Sigmoid colon (tissue), 6 donors: ENCODE measurements at regions not wholly inside any gene's neighbourhood (a gene's known extent, or its start where the extent isn't known, plus 50 kb on each side); places are given as distances from the start of the nearest gene placed in this dataset.

Source experiments
- DNase-seq: peaks from one replicate; pipeline ENCODE4 v3.0.0-alpha.2; 2019
- H3K27ac ChIP-seq, 4 donors: fragments of 200-600 bp; sonication (generic); one replicate each; pipeline ENCODE4 v1.5.1; 2016 to 2019; ENCODE audit warnings: mild to moderate bottlenecking in 1 of 4
- H3K27me3 ChIP-seq, 3 donors: fragments of 200-600 bp; sonication (generic); one replicate each; pipeline ENCODE4 v1.5.1; 2019; ENCODE audit warnings: mild to moderate bottlenecking in 1 of 3
- H3K36me3 ChIP-seq, 4 donors: fragments of 200-600 bp; sonication (generic); one replicate each; pipeline ENCODE4 v1.5.1; 2016 to 2019
- H3K4me1 ChIP-seq, 4 donors: fragments of 200-600 bp; sonication (generic); one replicate each; pipeline ENCODE4 v1.5.1; 2017 to 2019
- H3K4me3 ChIP-seq, 4 donors: fragments of 200-600 bp; sonication (generic); one replicate each; pipeline ENCODE4 v1.5.1; 2017 to 2019; ENCODE audit warnings: mild to moderate bottlenecking in 2 of 4, moderate library complexity in 1 of 4
- H3K9me3 ChIP-seq, 4 donors: fragments of 200-600 bp in 3 of 4; sonication (generic) in 3 of 4; one replicate each; pipeline versions ENCODE4 v1.5.1 to v1.6.1; 2013 to 2019
- CTCF ChIP-seq, 4 experiments: fragments of 450-650 bp in 3 of 4; fragments of 200-600 bp in 1 of 4; IDR thresholded peaks; one replicate each; pipeline ENCODE4 v1.5.1; 2016 to 2019; ENCODE audit warnings: antibody characterized with exemption in 4 of 4, mild to moderate bottlenecking in 3 of 4, moderate library complexity in 2 of 4
- EP300 ChIP-seq, 4 donors: sonication (generic); formaldehyde crosslinking; IDR thresholded peaks; one replicate each; pipeline ENCODE4 v1.6.1; 2017; ENCODE audit warnings: antibody characterized with exemption in 4 of 4
- POLR2A ChIP-seq, 2 donors: fragments of 450-650 bp; IDR thresholded peaks; one replicate each; pipeline ENCODE4 v1.6.1; 2016; ENCODE audit warnings: antibody characterized with exemption in 2 of 2, mild to moderate bottlenecking in 2 of 2, moderate library complexity in 2 of 2
- POLR2AphosphoS5 ChIP-seq, 4 donors: sonication (generic); formaldehyde crosslinking; IDR thresholded peaks; one replicate each; pipeline ENCODE4 v1.6.1; 2017; ENCODE audit warnings: antibody characterized with exemption in 4 of 4
- WGBS, 2 donors: extraction: QIAGEN DNeasy Blood & Tissue Kit; methylation state at CpG; one replicate each; pipeline ENCODE4 v1.1.7; 2013; 5-methylcytosine and 5-hydroxymethylcytosine counted together
- intact Hi-C: fragments of 100-400 bp; cut with DNase I; formaldehyde crosslinking; loops from one replicate; pipeline ENCODE4 v1.15.1; 2023
- donor health status: healthy with polysubstance abuse.
- donor health status: healthy.

- peaks cover 0 to 6% (median 0%) of the 10 kb centered on the region in 4 donors for H3K4me1 ChIP-seq
- no peak overlapping the region for H3K27ac ChIP-seq
- H3K4me3 ChIP-seq: no peak overlapping the region
- intact Hi-C loops: no loop called here
- DNase-seq: no peak
- peaks cover 0 to 19% (median 13%) of the 10 kb centered on the region in 4 donors for H3K9me3 ChIP-seq
- no peak for TF ChIP-seq POLR2A (IDR thresholded peaks at IDR 0.05)
- 73 to 76% methylated on average over 2 of the region's 2 CpGs for WGBS, 2 donors
- no peaks in the 10 kb centered on the region for H3K36me3 ChIP-seq
- H3K27me3 ChIP-seq: no peaks in the 10 kb centered on the region
Observed at GRCh38 chr12:126763359-126763758, 1503.6 kb upstream of the TMEM132C start.

GRCh38 chr12:126767334-126767733, 1499.6 kb upstream of the TMEM132C start:
- DNase-seq: no peak
- Histone ChIP-seq H3K27me3 (no peaks in the 10 kb centered on the region), H3K36me3 (no peaks in the 10 kb centered on the region), H3K4me3 (no peak overlapping the region), H3K9me3 (peaks cover 0 to 19% (median 12%) of the 10 kb centered on the region in 4 donors), H3K27ac (no peak overlapping the region), H3K4me1 (peaks cover 0 to 6% (median 0%) of the 10 kb centered on the region in 4 donors)
- no peak for TF ChIP-seq POLR2AphosphoS5 (IDR thresholded peaks at IDR 0.05)
- TF ChIP-seq CTCF (IDR thresholded peaks at IDR 0.05): no peak
- no peak for TF ChIP-seq POLR2A (IDR thresholded peaks at IDR 0.05)
- TF ChIP-seq EP300 (IDR thresholded peaks at IDR 0.05): no peak
- 90 to 92% methylated on average over 8 of the region's 8 CpGs for WGBS, 2 donors
- intact Hi-C loops: no loop called here

- WGBS, 2 donors: 58 to 63% methylated on average over 4 of the region's 4 CpGs
Observed at GRCh38 chr12:126768517-126768916, 1498.5 kb upstream of the TMEM132C start.

GRCh38 chr12:126770188-126770587, 1496.8 kb upstream of the TMEM132C start:
- no peak overlapping the region for H3K27ac ChIP-seq
- TF ChIP-seq EP300 (IDR thresholded peaks at IDR 0.05) (no peak), POLR2AphosphoS5 (IDR thresholded peaks at IDR 0.05) (no peak), POLR2A (IDR thresholded peaks at IDR 0.05) (no peak), CTCF (IDR thresholded peaks at IDR 0.05) (no peak)
- H3K9me3 ChIP-seq: peaks cover 0 to 4% (median 2%) of the 10 kb centered on the region in 4 donors
- WGBS, 2 donors: 61 to 64% methylated on average over 3 of the region's 3 CpGs
- H3K27me3 ChIP-seq: no peaks in the 10 kb centered on the region
- intact Hi-C loops: no loop called here
- H3K36me3 ChIP-seq: no peaks in the 10 kb centered on the region
- no peak for DNase-seq
- no peak overlapping the region for H3K4me3 ChIP-seq
- peaks cover 0 to 6% (median 0%) of the 10 kb centered on the region in 4 donors for H3K4me1 ChIP-seq

More at GRCh38 chr12:126768517-126768916, 1498.5 kb upstream of the TMEM132C start:
- intact Hi-C loops: no loop called here
- peaks cover 0 to 12% (median 6%) of the 10 kb centered on the region in 4 donors for H3K9me3 ChIP-seq
- H3K27me3 ChIP-seq: no peaks in the 10 kb centered on the region
- H3K36me3 ChIP-seq: no peaks in the 10 kb centered on the region
- no peak overlapping the region for H3K4me3 ChIP-seq
- no peak for DNase-seq
- no peak overlapping the region for H3K27ac ChIP-seq
- TF ChIP-seq POLR2A (IDR thresholded peaks at IDR 0.05) (no peak), CTCF (IDR thresholded peaks at IDR 0.05) (no peak), EP300 (IDR thresholded peaks at IDR 0.05) (no peak), POLR2AphosphoS5 (IDR thresholded peaks at IDR 0.05) (no peak)
- H3K4me1 ChIP-seq: peaks cover 0 to 6% (median 0%) of the 10 kb centered on the region in 4 donors

GRCh38 chr12:126772171-126772864, 1494.7 kb upstream of the TMEM132C start:
- Histone ChIP-seq H3K36me3 (no peaks in the 10 kb centered on the region), H3K4me3 (peak overlapping the region in 2 of 4 donors; percentile 6 to 25), H3K27ac (peak overlapping the region in 1 of 4 donors; percentile 21), H3K9me3 (no peaks in the 10 kb centered on the region), H3K27me3 (no peaks in the 10 kb centered on the region), H3K4me1 (peaks cover 0 to 2% (median 0%) of the 10 kb centered on the region in 4 donors)
- TF ChIP-seq POLR2AphosphoS5 (IDR thresholded peaks at IDR 0.05) (no peak), CTCF (IDR thresholded peaks at IDR 0.05) (no peak), EP300 (IDR thresholded peaks at IDR 0.05) (no peak), POLR2A (IDR thresholded peaks at IDR 0.05) (no peak)
- no peak for DNase-seq
- intact Hi-C loops: no loop called here
- WGBS, 2 donors: 76 to 79% methylated on average over 18 of the region's 18 CpGs
